ENCODE measurements at regions not wholly inside any gene's neighbourhood (a gene's known extent, or its start where the extent isn't known, plus 50 kb on each side); places are given as distances from the start of the nearest gene placed in this dataset.

GRCh38 chr1:38578271-38578951 is 281.2 kb downstream of the RRAGC start:
- no peaks in the 10 kb centered on the region for H3K9me3 ChIP-seq (ENCODE audit: low read depth, low read length)
- H3K27me3 ChIP-seq (ENCODE audit: insufficient read depth, low read length) = peaks cover 24% of the 10 kb centered on the region
- H3K4me1 ChIP-seq (ENCODE audit: insufficient read depth, low read length) = no peaks in the 10 kb centered on the region
- H3K4me3 ChIP-seq (ENCODE audit: low read length) = no peak overlapping the region

GRCh38 chr1:38577937-38578270 is 281.7 kb downstream of the RRAGC start:
- H3K27me3 ChIP-seq (ENCODE audit: insufficient read depth, low read length) = peaks cover 24% of the 10 kb centered on the region
- H3K4me1 ChIP-seq (ENCODE audit: insufficient read depth, low read length) = no peaks in the 10 kb centered on the region
- no peaks in the 10 kb centered on the region for H3K9me3 ChIP-seq (ENCODE audit: low read depth, low read length)
- H3K4me3 ChIP-seq (ENCODE audit: low read length) = no peak overlapping the region

GRCh38 chr1:38577385-38577784 is 282.2 kb downstream of the RRAGC start:
- H3K27me3 ChIP-seq (ENCODE audit: insufficient read depth, low read length) = peaks cover 24% of the 10 kb centered on the region
- no peaks in the 10 kb centered on the region for H3K4me1 ChIP-seq (ENCODE audit: insufficient read depth, low read length)
- no peaks in the 10 kb centered on the region for H3K9me3 ChIP-seq (ENCODE audit: low read depth, low read length)
- H3K4me3 ChIP-seq (ENCODE audit: low read length) = no peak overlapping the region

DNA sequence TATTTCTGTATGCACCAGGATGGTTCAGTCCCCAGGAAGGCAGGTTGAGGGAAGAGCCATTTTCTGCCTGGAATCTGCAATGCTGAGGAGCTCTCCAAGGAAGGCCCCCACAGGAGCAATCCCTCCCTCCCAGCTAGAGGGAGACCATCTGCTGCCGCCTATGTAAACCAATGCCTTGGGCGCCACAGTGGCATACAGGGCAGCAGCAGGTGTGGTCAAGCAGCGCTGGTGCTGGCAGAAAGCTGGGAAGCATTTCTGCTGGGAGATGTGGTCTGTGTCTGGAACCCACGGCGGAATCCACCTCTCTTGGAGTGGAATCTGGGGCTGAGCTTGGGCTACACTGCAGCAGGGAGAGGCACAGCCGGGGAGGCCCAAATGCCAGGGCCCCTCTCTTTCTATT is 283.3 kb downstream of the RRAGC start:
- Histone ChIP-seq H3K4me3 (ENCODE audit: low read length) (no peak overlapping the region), H3K4me1 (ENCODE audit: insufficient read depth, low read length) (no peaks in the 10 kb centered on the region), H3K27me3 (ENCODE audit: insufficient read depth, low read length) (peaks cover 24% of the 10 kb centered on the region), H3K9me3 (ENCODE audit: low read depth, low read length) (no peaks in the 10 kb centered on the region)

GRCh38 chr1:38571726-38572125 is 287.8 kb downstream of the RRAGC start:
- no peak overlapping the region for H3K4me3 ChIP-seq (ENCODE audit: low read length)
- H3K27me3 ChIP-seq (ENCODE audit: insufficient read depth, low read length) = peaks cover 3% of the 10 kb centered on the region
- H3K4me1 ChIP-seq (ENCODE audit: insufficient read depth, low read length) = no peaks in the 10 kb centered on the region
- H3K9me3 ChIP-seq (ENCODE audit: low read depth, low read length) = no peaks in the 10 kb centered on the region

DNA sequence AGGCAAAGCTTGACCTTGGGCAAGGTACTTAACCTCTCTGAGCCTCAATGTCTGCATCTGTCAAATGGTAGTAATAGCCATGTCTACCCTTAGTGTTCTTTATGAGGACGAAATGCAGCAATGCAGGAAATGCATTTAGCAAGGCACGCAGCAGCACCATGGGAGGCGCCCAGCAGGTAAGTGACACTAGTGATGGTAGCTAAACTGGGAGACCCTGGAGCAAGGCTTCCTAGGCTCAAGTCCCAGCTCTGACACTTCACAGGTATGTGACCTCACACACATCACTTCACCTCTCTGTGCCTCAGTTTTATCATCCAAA is 289.0 kb downstream of the RRAGC start:
- no peaks in the 10 kb centered on the region for H3K4me1 ChIP-seq (ENCODE audit: insufficient read depth, low read length)
- no peaks in the 10 kb centered on the region for H3K9me3 ChIP-seq (ENCODE audit: low read depth, low read length)
- H3K4me3 ChIP-seq (ENCODE audit: low read length) = no peak overlapping the region
- no peaks in the 10 kb centered on the region for H3K27me3 ChIP-seq (ENCODE audit: insufficient read depth, low read length)

- Histone ChIP-seq H3K27me3 (ENCODE audit: insufficient read depth, low read length) (no peaks in the 10 kb centered on the region), H3K9me3 (ENCODE audit: low read depth, low read length) (no peaks in the 10 kb centered on the region), H3K4me1 (ENCODE audit: insufficient read depth, low read length) (no peaks in the 10 kb centered on the region), H3K4me3 (ENCODE audit: low read length) (no peak overlapping the region)
These were observed 289.5 kb downstream of the RRAGC start for GRCh38 chr1:38569932-38570656.

- Histone ChIP-seq H3K9me3 (ENCODE audit: low read depth, low read length) (no peaks in the 10 kb centered on the region), H3K27me3 (ENCODE audit: insufficient read depth, low read length) (no peaks in the 10 kb centered on the region), H3K4me1 (ENCODE audit: insufficient read depth, low read length) (no peaks in the 10 kb centered on the region), H3K4me3 (ENCODE audit: low read length) (no peak overlapping the region)
These were observed 291.3 kb downstream of the RRAGC start for GRCh38 chr1:38568061-38568857.

DNA sequence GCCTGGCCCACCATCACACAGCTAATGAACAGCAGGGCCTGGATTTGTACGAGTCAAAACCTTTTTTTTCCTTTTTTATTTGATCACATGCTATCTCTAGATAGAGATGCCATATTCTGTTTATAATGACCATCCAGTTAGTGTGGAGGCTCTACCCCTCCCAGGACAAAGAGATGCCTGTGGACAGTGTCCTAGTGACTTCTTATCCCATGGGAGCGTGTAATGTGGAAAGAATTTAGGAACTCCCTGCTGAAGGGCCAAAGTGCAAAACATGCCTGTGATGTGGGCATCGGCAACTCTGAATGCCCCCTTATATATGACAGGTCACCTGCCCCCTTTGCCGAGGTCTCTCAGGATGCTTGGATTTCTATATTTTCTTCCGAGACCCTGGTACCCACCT is 292.2 kb downstream of the RRAGC start:
- no peaks in the 10 kb centered on the region for H3K27me3 ChIP-seq (ENCODE audit: insufficient read depth, low read length)
- no peak overlapping the region for H3K4me3 ChIP-seq (ENCODE audit: low read length)
- H3K9me3 ChIP-seq (ENCODE audit: low read depth, low read length) = no peaks in the 10 kb centered on the region
- H3K4me1 ChIP-seq (ENCODE audit: insufficient read depth, low read length) = no peaks in the 10 kb centered on the region

- Histone ChIP-seq H3K4me1 (ENCODE audit: insufficient read depth, low read length) (peaks cover 19% of the 10 kb centered on the region), H3K4me3 (ENCODE audit: low read length) (no peak overlapping the region), H3K27me3 (ENCODE audit: insufficient read depth, low read length) (no peaks in the 10 kb centered on the region), H3K9me3 (ENCODE audit: low read depth, low read length) (no peaks in the 10 kb centered on the region)
These were observed 294.5 kb downstream of the RRAGC start for GRCh38 chr1:38565020-38565491.

- Histone ChIP-seq H3K27me3 (ENCODE audit: insufficient read depth, low read length) (no peaks in the 10 kb centered on the region), H3K9me3 (ENCODE audit: low read depth, low read length) (no peaks in the 10 kb centered on the region), H3K4me1 (ENCODE audit: insufficient read depth, low read length) (peaks cover 25% of the 10 kb centered on the region)
These were observed 295.4 kb downstream of the RRAGC start for GRCh38 chr1:38563942-38564735.

DNA sequence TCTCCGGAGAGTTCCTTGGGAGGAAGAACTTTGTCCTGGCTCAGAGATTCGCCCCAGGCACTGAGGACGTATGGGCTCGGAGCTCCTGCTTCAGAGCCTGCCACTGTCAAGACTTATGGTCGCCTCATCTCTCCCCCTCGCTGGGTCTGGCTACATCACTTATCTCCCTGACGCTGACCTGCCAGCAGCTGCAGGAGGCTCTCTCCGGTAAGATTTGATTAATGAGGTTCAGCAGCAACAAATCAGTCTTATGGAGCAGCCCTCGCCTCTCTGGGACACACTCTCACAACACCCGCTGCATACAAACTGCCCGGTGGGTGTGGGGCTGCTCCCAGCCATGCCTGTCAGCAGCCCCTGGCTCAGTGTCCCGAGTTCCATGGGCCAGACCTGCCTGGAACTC is 297.8 kb downstream of the RRAGC start:
- peaks cover 29% of the 10 kb centered on the region for H3K4me1 ChIP-seq (ENCODE audit: insufficient read depth, low read length)

More at GRCh38 chr1:38563942-38564735, 295.4 kb downstream of the RRAGC start:
- no peak overlapping the region for H3K4me3 ChIP-seq (ENCODE audit: low read length)

DNA sequence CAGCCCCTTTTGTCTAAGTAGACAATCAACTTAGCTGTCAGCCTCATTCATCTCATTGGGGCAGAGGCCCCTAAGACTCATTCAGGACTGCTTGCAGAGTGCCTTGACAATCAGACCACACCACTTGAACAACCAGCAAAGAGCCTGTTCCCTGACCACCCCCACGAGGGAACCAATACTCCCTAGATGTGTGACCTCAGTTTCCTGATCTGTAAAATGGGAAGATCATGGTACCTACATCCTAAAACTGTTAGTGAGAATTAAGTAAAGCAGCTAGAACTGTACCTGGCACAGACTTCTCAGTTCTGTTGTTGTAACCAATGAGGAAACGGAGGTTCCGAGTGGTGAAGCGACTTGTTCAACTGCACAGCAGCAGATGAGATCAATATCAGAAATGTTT is 298.5 kb downstream of the RRAGC start:
- no peaks in the 10 kb centered on the region for H3K9me3 ChIP-seq (ENCODE audit: low read depth, low read length)
- no peaks in the 10 kb centered on the region for H3K27me3 ChIP-seq (ENCODE audit: insufficient read depth, low read length)
- peaks cover 29% of the 10 kb centered on the region for H3K4me1 ChIP-seq (ENCODE audit: insufficient read depth, low read length)
- H3K4me3 ChIP-seq (ENCODE audit: low read length) = no peak overlapping the region

More for the DNA sequence above, 297.8 kb downstream of the RRAGC start:
- no peak overlapping the region for H3K4me3 ChIP-seq (ENCODE audit: low read length)
- no peaks in the 10 kb centered on the region for H3K27me3 ChIP-seq (ENCODE audit: insufficient read depth, low read length)
- H3K9me3 ChIP-seq (ENCODE audit: low read depth, low read length) = no peaks in the 10 kb centered on the region

DNA sequence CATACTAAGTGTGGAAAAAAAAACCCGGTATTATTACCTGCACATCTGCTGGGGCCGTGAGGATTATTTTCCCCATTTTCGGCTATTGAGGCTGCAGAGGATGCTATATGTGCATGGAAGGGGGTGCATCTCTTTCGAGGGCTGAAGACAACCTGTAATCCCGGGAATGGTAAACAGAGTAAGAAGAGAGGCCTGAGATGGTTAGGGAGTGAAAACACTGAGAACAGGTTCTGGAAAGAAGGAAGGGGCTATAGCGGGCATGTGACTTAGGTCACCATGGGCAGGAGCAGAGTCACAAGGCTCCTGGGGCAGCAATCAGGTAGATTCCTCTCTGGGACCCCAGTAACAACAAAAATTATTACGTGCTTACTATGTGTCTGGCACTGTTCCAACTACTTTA is 299.1 kb downstream of the RRAGC start:
- H3K4me1 ChIP-seq (ENCODE audit: insufficient read depth, low read length) = peaks cover 29% of the 10 kb centered on the region
- H3K9me3 ChIP-seq (ENCODE audit: low read depth, low read length) = no peaks in the 10 kb centered on the region
- H3K27me3 ChIP-seq (ENCODE audit: insufficient read depth, low read length) = no peaks in the 10 kb centered on the region
- H3K4me3 ChIP-seq (ENCODE audit: low read length) = no peak overlapping the region
